DOHH2 (cell line): ENCODE measurements at regions not wholly inside any gene's neighbourhood (a gene's known extent, or its start where the extent isn't known, plus 50 kb on each side); places are given as distances from the start of the nearest gene placed in this dataset.

Experiments
- H3F3A ChIP-seq: fragments of 200-600 bp; sonication (generic), shearing (Covaris generic); 2 replicates; pipeline ENCODE4 v1.6.0; 2016; ENCODE audit warnings: antibody characterized with exemption, mild to moderate bottlenecking; ENCODE audit not compliant: control insufficient read depth, insufficient read depth
- H3K27ac ChIP-seq: fragments of 200-600 bp; sonication (generic); 2 replicates; pipeline ENCODE4 v1.5.1; 2014; ENCODE audit warnings: low read depth, mild to moderate bottlenecking, low read length, moderate library complexity
- H3K27me3 ChIP-seq: fragments of 200-600 bp; sonication (generic); 2 replicates; pipeline ENCODE4 v1.6.1; 2014; ENCODE audit warnings: mild to moderate bottlenecking, low read length, mixed read lengths; ENCODE audit not compliant: control insufficient read depth
- H3K36me3 ChIP-seq: fragments of 200-600 bp; sonication (generic); 2 replicates; pipeline ENCODE4 v1.6.1; 2014; ENCODE audit warnings: mild to moderate bottlenecking, low read length, moderate library complexity, mixed read lengths; ENCODE audit not compliant: control insufficient read depth
- H3K4me1 ChIP-seq: fragments of 200-600 bp; sonication (generic); 2 replicates; pipeline ENCODE4 v1.6.1; 2014; ENCODE audit warnings: mild to moderate bottlenecking, low read length, mixed read lengths; ENCODE audit not compliant: control insufficient read depth
- H3K4me2 ChIP-seq: fragments of 200-600 bp; sonication (generic); 2 replicates; pipeline ENCODE4 v1.6.0; 2014; ENCODE audit warnings: mild to moderate bottlenecking, low read length, moderate library complexity
- H3K4me3 ChIP-seq: fragments of 200-600 bp; sonication (generic); 2 replicates; pipeline ENCODE4 v1.5.1; 2014; ENCODE audit warnings: mild to moderate bottlenecking, low read length, mixed read lengths
- H3K79me2 ChIP-seq: fragments of 200-600 bp; sonication (generic); 2 replicates; pipeline ENCODE4 v1.6.1; 2014; ENCODE audit warnings: mild to moderate bottlenecking, low read length, mixed read lengths; ENCODE audit not compliant: control insufficient read depth
- H3K9me2 ChIP-seq: fragments of 200-600 bp; sonication (generic); replicated peaks from 2 replicates; pipeline ENCODE4 v1.6.1; 2014; ENCODE audit warnings: mild to moderate bottlenecking, low read length, mixed read lengths; ENCODE audit not compliant: control insufficient read depth
- H3K9me3 ChIP-seq: fragments of 200-600 bp; sonication (generic); 2 replicates; pipeline ENCODE4 v1.6.1; 2014; ENCODE audit warnings: antibody characterized with exemption, low read length, mixed read lengths; ENCODE audit not compliant: control insufficient read depth, insufficient read depth
- H4K20me1 ChIP-seq: fragments of 200-600 bp; sonication (generic); 2 replicates; pipeline ENCODE4 v1.6.0; 2014; ENCODE audit warnings: low read depth, mild to moderate bottlenecking, antibody characterized with exemption, low read length, moderate library complexity; ENCODE audit not compliant: control insufficient read depth, insufficient read depth
- CTCF ChIP-seq: fragments of 200-600 bp; sonication (generic); IDR thresholded peaks from one replicate; pipeline ENCODE4 v1.5.1; 2014; ENCODE audit warnings: antibody characterized with exemption, mild to moderate bottlenecking, low read depth, low read length; ENCODE audit not compliant: poor library complexity, severe bottlenecking
- EZH2phosphoT487 ChIP-seq: fragments of 200-600 bp; sonication (generic); IDR thresholded peaks from 2 replicates; pipeline ENCODE4 v1.6.1; 2017; ENCODE audit warnings: borderline replicate concordance, mild to moderate bottlenecking, antibody characterized with exemption, low read length, moderate library complexity, mixed read lengths

- Histone ChIP-seq H3K36me3 (no peaks in the 10 kb centered on the region), H3F3A (no peaks in the 10 kb centered on the region), H4K20me1 (no peaks in the 10 kb centered on the region), H3K4me2 (no peak overlapping the region), H3K79me2 (no peaks in the 10 kb centered on the region), H3K27me3 (no peaks in the 10 kb centered on the region), H3K4me1 (no peaks in the 10 kb centered on the region), H3K27ac (no peak overlapping the region), H3K9me3 (no peaks in the 10 kb centered on the region), H3K9me2 (no peaks in the 10 kb centered on the region), H3K4me3 (no peak overlapping the region)
- TF ChIP-seq EZH2phosphoT487 (no peak), CTCF (no peak)
Measured at GRCh38 chr11:92854162-92854561, 115.3 kb upstream of the MTNR1B start.

- H3K9me2 ChIP-seq, result no peaks in the 10 kb centered on the region
- H3K4me2 ChIP-seq, result no peak overlapping the region
- H3K36me3 ChIP-seq, result no peaks in the 10 kb centered on the region
- H4K20me1 ChIP-seq, result no peaks in the 10 kb centered on the region
- no peaks in the 10 kb centered on the region for H3K79me2 ChIP-seq
- no peaks in the 10 kb centered on the region for H3F3A ChIP-seq
- no peaks in the 10 kb centered on the region for H3K4me1 ChIP-seq
- no peak overlapping the region for H3K27ac ChIP-seq
- TF ChIP-seq CTCF (no peak), EZH2phosphoT487 (no peak)
- H3K27me3 ChIP-seq, result no peaks in the 10 kb centered on the region
- no peaks in the 10 kb centered on the region for H3K9me3 ChIP-seq
- H3K4me3 ChIP-seq, result no peak overlapping the region
Measured at GRCh38 chr11:92854952-92855351, 114.5 kb upstream of the MTNR1B start.

- Histone ChIP-seq H3K4me1 (no peaks in the 10 kb centered on the region), H3K9me3 (no peaks in the 10 kb centered on the region), H3K79me2 (no peaks in the 10 kb centered on the region), H3K4me2 (no peak overlapping the region), H3K9me2 (no peaks in the 10 kb centered on the region), H3K4me3 (no peak overlapping the region), H3F3A (no peaks in the 10 kb centered on the region), H3K36me3 (no peaks in the 10 kb centered on the region), H4K20me1 (no peaks in the 10 kb centered on the region), H3K27ac (no peak overlapping the region), H3K27me3 (no peaks in the 10 kb centered on the region)
- no peak for TF ChIP-seq CTCF
- TF ChIP-seq EZH2phosphoT487, result no peak
Measured at GRCh38 chr11:92855607-92856405, 113.6 kb upstream of the MTNR1B start.
